ENCODE measurements at regions not wholly inside any gene's neighbourhood (a gene's known extent, or its start where the extent isn't known, plus 50 kb on each side); places are given as distances from the start of the nearest gene placed in this dataset.

GRCh38 chr1:181936269-181936668, 125.2 kb downstream of the ZNF648 start:
- no peak for TF ChIP-seq CTCF (IDR thresholded peaks at IDR 0.05; ENCODE audit: insufficient read depth, low read length)
- TF ChIP-seq, protein P1, sequence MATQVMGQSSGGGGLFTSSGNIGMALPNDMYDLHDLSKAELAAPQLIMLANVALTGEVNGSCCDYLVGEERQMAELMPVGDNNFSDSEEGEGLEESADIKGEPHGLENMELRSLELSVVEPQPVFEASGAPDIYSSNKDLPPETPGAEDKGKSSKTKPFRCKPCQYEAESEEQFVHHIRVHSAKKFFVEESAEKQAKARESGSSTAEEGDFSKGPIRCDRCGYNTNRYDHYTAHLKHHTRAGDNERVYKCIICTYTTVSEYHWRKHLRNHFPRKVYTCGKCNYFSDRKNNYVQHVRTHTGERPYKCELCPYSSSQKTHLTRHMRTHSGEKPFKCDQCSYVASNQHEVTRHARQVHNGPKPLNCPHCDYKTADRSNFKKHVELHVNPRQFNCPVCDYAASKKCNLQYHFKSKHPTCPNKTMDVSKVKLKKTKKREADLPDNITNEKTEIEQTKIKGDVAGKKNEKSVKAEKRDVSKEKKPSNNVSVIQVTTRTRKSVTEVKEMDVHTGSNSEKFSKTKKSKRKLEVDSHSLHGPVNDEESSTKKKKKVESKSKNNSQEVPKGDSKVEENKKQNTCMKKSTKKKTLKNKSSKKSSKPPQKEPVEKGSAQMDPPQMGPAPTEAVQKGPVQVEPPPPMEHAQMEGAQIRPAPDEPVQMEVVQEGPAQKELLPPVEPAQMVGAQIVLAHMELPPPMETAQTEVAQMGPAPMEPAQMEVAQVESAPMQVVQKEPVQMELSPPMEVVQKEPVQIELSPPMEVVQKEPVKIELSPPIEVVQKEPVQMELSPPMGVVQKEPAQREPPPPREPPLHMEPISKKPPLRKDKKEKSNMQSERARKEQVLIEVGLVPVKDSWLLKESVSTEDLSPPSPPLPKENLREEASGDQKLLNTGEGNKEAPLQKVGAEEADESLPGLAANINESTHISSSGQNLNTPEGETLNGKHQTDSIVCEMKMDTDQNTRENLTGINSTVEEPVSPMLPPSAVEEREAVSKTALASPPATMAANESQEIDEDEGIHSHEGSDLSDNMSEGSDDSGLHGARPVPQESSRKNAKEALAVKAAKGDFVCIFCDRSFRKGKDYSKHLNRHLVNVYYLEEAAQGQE (IDR thresholded peaks at IDR 0.05; ENCODE audit: insufficient replicate concordance, low read depth), result no peak
- no peak for TF ChIP-seq POLR2AphosphoS5 (IDR thresholded peaks at IDR 0.05; ENCODE audit: low read depth)

Data from HL-60 (cell line).